Endodermal cell (in vitro differentiated cells): ENCODE measurements at regions not wholly inside any gene's neighbourhood (a gene's known extent, or its start where the extent isn't known, plus 50 kb on each side); places are given as distances from the start of the nearest gene placed in this dataset.

Experiments
- DNase-seq: peaks from one replicate; pipeline ENCODE4 v3.0.0-alpha.2; 2017
- H3K27ac ChIP-seq: 2 replicates; pipeline ENCODE4 v1.5.1; 2013; ENCODE audit warnings: mild to moderate bottlenecking, low read depth, low read length, moderate library complexity
- H3K27me3 ChIP-seq: 2 replicates; pipeline ENCODE4 v1.6.1; 2013; ENCODE audit warnings: mild to moderate bottlenecking, low read length, moderate library complexity; ENCODE audit not compliant: insufficient read depth, control insufficient read depth, poor library complexity, severe bottlenecking
- H3K36me3 ChIP-seq: 2 replicates; pipeline ENCODE4 v1.7.0; 2013; ENCODE audit warnings: mild to moderate bottlenecking, low read length, moderate library complexity; ENCODE audit not compliant: control insufficient read depth, insufficient read depth
- H3K4me1 ChIP-seq: one replicate; pipeline ENCODE4 v1.7.0; 2013; ENCODE audit warnings: low read length; ENCODE audit not compliant: control insufficient read depth, insufficient read depth
- H3K4me3 ChIP-seq: 2 replicates; pipeline ENCODE4 v1.5.1; 2013; ENCODE audit warnings: mild to moderate bottlenecking, low read length, moderate library complexity
- H3K9ac ChIP-seq: 2 replicates; pipeline ENCODE4 v1.6.1; 2013; ENCODE audit warnings: mild to moderate bottlenecking, low read length, moderate library complexity; ENCODE audit not compliant: poor library complexity, severe bottlenecking; ENCODE audit errors: extremely low read depth
- H3K9me3 ChIP-seq: 2 replicates; pipeline ENCODE4 v1.6.1; 2013; ENCODE audit warnings: mild to moderate bottlenecking, low read length, moderate library complexity; ENCODE audit not compliant: control insufficient read depth
- H3K27ac Mint-ChIP-seq: 2 replicates; pipeline ENCODE4 v1.8.0; 2020; ENCODE audit warnings: mixed read lengths
- H3K27me3 Mint-ChIP-seq: 2 replicates; pipeline ENCODE4 v1.8.0; 2021; ENCODE audit warnings: mild to moderate bottlenecking, mixed read lengths; ENCODE audit not compliant: insufficient read depth
- H3K36me3 Mint-ChIP-seq: 2 replicates; pipeline ENCODE4 v1.8.0; 2020; ENCODE audit warnings: low read depth, mixed read lengths
- H3K4me1 Mint-ChIP-seq: 2 replicates; pipeline ENCODE4 v1.8.0; 2020; ENCODE audit warnings: mixed read lengths
- H3K4me3 Mint-ChIP-seq: 2 replicates; pipeline ENCODE4 v1.8.0; 2020; ENCODE audit warnings: mild to moderate bottlenecking, moderate library complexity, mixed read lengths
- H3K9me3 Mint-ChIP-seq: 2 replicates; pipeline ENCODE4 v1.8.0; 2020; ENCODE audit warnings: mild to moderate bottlenecking, mixed read lengths
- CTCF ChIP-seq: fragments of 200-600 bp; sonication (generic); conservative IDR thresholded peaks from 2 replicates; pipeline ENCODE4 v1.5.0; 2021; ENCODE audit warnings: antibody characterized with exemption, mild to moderate bottlenecking
- WGBS, 2 experiments: methylation state at CpG; one replicate each; pipeline versions ENCODE4 v1.1.5 to v1.1.7; 2013; ENCODE audit warnings: missing lambda C conversion rate in 2 of 2, mixed read lengths in 1 of 2; ENCODE audit not compliant: insufficient coverage in 1 of 2, insufficient read length in 1 of 2; 5-methylcytosine and 5-hydroxymethylcytosine counted together

- no peak overlapping the region for H3K4me3 Mint-ChIP-seq
- H3K27me3 Mint-ChIP-seq = no peaks in the 10 kb centered on the region
- Histone ChIP-seq H3K27ac (no peak overlapping the region), H3K4me3 (no peak overlapping the region), H3K9ac (no peak overlapping the region), H3K36me3 (no peaks in the 10 kb centered on the region), H3K9me3 (no peaks in the 10 kb centered on the region), H3K4me1 (no peaks in the 10 kb centered on the region), H3K27me3 (no peaks in the 10 kb centered on the region)
- no peaks in the 10 kb centered on the region for H3K36me3 Mint-ChIP-seq
- no peaks in the 10 kb centered on the region for H3K9me3 Mint-ChIP-seq
- DNase-seq = no peak
- no CpG with 5 or more reads among the region's 1 CpG for WGBS, 2 experiments
- no peak for TF ChIP-seq CTCF
- no peaks in the 10 kb centered on the region for H3K4me1 Mint-ChIP-seq
- H3K27ac Mint-ChIP-seq = no peak overlapping the region
These were observed 518.7 kb upstream of the MGAT4C start for GRCh38 chr12:86774841-86775388.

GRCh38 chr12:86772696-86773095, 516.5 kb upstream of the MGAT4C start:
- H3K27ac Mint-ChIP-seq = no peak overlapping the region
- no peaks in the 10 kb centered on the region for H3K4me1 Mint-ChIP-seq
- no peaks in the 10 kb centered on the region for H3K36me3 ChIP-seq
- no peaks in the 10 kb centered on the region for H3K27me3 Mint-ChIP-seq
- no peaks in the 10 kb centered on the region for H3K27me3 ChIP-seq
- H3K36me3 Mint-ChIP-seq = no peaks in the 10 kb centered on the region
- WGBS, 2 experiments = 88 to 94% methylated on average over 2 of the region's 2 CpGs
- H3K27ac ChIP-seq = no peak overlapping the region
- peaks cover 2% of the 10 kb centered on the region for H3K9me3 Mint-ChIP-seq
- H3K4me3 Mint-ChIP-seq = no peak overlapping the region
- no peaks in the 10 kb centered on the region for H3K9me3 ChIP-seq
- TF ChIP-seq CTCF = no peak
- DNase-seq = no peak
- no peak overlapping the region for H3K4me3 ChIP-seq
- H3K9ac ChIP-seq = no peak overlapping the region
- no peaks in the 10 kb centered on the region for H3K4me1 ChIP-seq

- no peaks in the 10 kb centered on the region for H3K4me1 Mint-ChIP-seq
- H3K4me3 Mint-ChIP-seq = no peak overlapping the region
- Histone ChIP-seq H3K4me3 (no peak overlapping the region), H3K27me3 (no peaks in the 10 kb centered on the region), H3K36me3 (no peaks in the 10 kb centered on the region), H3K9ac (no peak overlapping the region), H3K4me1 (no peaks in the 10 kb centered on the region), H3K27ac (no peak overlapping the region), H3K9me3 (no peaks in the 10 kb centered on the region)
- H3K36me3 Mint-ChIP-seq = no peaks in the 10 kb centered on the region
- peaks cover 4% of the 10 kb centered on the region for H3K9me3 Mint-ChIP-seq
- no peak overlapping the region for H3K27ac Mint-ChIP-seq
- TF ChIP-seq CTCF = no peak
- no peak for DNase-seq
- no peaks in the 10 kb centered on the region for H3K27me3 Mint-ChIP-seq
These were observed 514.7 kb upstream of the MGAT4C start for GRCh38 chr12:86770871-86771270.
